NCI-H1092 treated with DMSO at 0.1 percent for 48 hours (cell line): ENCODE measurements at regions not wholly inside any gene's neighbourhood (a gene's known extent, or its start where the extent isn't known, plus 50 kb on each side); places are given as distances from the start of the nearest gene placed in this dataset.
"Not testable (repeated sequence)": the region's sequence is repeated elsewhere in the genome, so short reads cannot be mapped to it uniquely, and the experiment has no call there.

Source experiments
- DNase-seq: peaks from one replicate; lab custom pipeline; 2025; lab: John Stamatoyannopoulos, UW

- no peak for DNase-seq
Measured at GRCh38 chr20:60760256-60761000, 491.6 kb upstream of the CDH4 start.

GRCh38 chr20:60761056-60761455, 491.0 kb upstream of the CDH4 start:
- no peak for DNase-seq

- DNase-seq, result no peak
Measured at GRCh38 chr20:60762386-60762785, 489.7 kb upstream of the CDH4 start.

GRCh38 chr20:60764328-60764727, 487.7 kb upstream of the CDH4 start:
- no peak for DNase-seq

- no peak for DNase-seq
Measured at GRCh38 chr20:60764771-60765170, 487.3 kb upstream of the CDH4 start.

DNA sequence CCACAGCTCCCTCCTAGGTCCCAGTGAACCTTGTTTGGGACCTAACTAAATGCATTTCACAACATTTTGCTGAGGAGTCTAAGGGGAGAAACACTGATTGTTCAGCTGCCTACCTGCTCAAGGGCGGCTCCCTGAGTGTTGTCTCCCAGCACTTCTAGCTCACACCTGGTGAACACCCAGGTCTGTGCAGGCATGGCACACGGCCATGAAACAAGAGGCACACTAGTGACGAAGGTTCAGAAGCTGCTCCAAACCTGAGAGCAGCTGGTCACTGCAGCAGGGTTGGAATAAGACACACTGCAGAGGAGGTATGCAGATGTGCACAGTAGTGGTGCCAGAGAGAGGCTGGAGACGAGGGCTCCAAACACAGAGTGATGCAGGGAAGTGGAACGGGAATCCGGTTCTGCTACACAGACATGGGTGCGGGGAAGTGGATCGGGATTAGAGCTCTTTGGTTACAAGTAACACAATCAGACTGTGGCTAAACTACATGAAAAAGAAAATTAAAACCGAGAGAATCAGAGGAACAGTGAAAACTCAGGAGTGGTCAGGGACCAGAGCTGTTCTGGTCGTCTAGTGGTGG, 486.1 kb upstream of the CDH4 start:
- DNase-seq, result no peak

DNA sequence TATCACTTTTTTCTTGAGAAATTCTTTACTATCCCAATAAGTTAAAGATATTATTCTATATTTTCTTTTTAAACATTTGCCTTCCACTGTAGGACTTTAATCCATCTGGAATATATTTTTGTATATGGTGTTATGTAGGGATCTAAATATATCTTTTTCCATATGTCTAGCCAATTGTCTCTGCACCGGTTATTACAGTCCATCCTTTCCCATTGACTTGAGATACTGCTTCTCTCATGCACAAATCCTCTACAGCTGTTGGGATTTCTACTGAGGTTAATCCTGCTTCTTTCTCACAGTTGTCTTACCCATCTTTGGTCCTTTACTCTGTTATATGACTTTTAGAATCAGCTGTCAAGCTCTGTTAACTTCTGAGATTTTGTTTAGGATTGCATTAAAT, 483.8 kb upstream of the CDH4 start:
- DNase-seq, result no peak

DNA sequence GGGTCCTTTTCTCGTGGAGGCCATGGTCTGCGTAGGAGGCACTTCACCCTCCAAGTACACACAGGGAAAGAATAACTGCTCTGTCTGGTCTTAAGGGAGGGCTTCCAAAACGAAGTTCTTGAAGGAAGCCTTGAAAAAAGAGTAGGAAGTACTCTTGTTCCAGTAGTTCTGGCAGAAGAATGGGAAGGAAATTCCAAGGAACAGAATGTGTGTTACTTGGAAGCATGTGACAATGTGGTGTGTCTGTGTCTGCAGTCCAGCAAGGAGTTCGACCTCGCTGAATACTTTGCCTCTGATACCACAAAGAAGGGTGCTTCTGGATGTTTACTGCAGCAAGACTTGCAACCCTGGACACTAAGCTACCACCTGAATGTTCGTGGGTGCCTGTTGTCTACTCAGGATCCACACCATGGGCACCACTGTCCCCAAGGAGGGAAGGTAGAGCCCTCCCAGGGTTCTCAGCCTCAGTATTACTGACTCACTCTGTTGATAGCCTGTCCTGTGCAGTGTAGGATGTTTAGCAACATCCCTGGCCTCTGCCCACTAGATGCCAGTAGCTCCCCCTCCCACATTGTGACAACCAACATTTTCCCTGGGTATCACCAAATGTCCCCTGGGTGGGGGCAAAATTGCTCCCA, 471.6 kb upstream of the CDH4 start:
- DNase-seq, result no peak

DNA sequence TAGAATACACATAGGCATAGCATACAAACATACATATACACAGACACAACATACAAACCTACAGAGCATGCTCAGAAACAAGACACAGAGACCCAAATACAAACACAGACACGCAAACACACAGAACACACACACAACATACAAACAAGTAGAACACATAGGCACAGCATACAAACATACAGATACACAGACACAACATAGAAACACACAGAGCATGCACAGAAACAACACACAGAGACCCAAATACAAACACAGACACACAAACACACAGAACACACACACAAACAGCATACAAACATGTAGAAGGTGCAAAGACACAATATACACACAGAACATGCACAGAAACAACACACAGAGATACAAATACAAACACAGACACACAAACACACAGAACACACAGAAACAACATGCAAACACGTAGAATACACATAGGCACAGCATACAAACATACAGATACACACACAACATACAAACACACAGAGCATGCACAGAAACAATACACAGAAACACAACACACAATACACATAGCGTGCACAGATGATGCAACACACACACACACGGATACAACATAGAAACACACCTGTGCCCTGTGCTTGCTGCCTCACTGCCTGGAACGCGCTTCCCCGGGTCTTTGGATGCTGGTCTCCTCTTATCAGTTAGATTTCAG, 469.0 kb upstream of the CDH4 start:
- no peak for DNase-seq

DNA sequence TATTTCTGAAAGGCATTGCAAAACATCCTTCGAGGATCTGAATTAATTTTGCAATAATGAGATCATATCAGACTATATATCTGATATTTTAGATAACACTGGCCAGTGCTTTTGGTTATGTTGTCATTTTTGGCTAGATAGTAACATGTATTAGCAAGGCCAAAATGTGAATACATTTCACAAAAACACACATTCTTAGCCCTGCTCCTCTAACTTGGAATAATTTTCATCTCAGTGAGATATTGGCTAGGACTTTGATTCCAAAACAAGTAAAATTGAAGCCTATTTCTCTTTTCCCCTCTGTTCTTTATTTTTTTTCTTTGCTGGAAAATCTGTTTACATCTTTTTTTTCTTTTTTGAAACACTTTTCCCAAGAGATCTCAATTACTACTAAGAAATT, 466.8 kb upstream of the CDH4 start:
- DNase-seq, result no peak

- no peak for DNase-seq
Measured at GRCh38 chr20:60785785-60786184, 466.3 kb upstream of the CDH4 start.

DNA sequence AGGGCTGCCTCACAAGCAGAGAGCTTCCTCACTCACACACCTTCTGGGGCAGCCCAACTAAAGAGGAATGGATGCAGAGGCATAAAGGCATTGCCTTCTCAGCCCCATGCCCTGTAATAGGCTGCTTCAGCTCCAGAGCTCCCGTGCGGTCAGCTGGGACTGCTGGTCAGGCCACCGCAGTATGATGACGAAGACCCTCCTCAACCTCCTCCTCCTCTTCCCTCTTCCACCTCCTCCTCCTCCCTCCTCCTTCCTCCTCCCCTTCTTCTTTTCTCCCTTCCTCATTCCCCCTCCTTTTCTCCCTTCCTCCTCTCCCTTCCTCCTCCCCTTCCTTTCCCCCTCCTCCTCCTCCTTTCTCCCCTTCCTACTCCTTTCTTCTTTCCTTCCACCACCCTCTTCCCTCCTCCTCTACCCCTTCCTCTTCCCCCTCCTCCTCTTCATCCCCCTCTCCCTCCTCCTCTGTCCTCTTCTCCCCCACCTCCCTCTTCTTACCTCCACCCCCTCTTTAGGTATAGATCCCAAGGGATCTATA, 465.3 kb upstream of the CDH4 start:
- DNase-seq, result no peak

DNA sequence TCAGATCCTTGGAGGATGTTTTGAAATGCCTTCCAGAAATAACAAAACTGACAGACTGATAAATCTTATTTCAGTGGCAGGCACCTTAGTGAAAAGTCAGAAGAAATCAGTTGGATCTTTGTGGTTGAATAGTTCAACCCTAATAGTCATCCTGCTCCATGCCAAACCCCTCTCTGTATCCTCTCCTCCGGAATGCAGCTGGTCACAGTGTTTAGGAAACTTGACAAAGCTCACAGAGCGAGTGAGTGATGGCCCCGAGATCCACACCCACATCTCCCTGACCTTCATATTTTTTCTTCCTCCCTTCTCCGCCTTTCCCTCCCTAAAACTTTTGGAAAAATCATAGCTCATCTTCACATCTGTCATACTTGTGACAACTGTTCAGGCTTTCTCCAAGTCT, 464.8 kb upstream of the CDH4 start:
- no peak for DNase-seq

DNA sequence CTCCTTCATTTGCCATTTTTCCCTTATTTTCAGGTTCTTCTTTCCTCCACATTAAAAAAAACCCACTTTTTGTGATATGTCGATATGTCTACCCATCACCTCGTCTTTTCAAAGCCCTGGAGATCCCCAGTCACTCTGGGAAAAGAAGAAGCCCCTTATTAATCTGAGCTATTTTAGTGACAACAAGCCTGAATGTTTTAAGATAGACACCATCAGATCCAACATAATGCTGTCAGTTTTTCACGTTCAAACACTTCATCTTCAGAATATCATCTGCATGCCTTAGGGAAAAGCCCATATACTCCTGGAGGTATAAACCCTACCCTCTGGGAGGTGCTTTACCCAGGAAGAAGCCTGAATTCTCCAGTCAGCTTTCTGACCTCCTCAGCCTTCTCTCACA, 464.0 kb upstream of the CDH4 start:
- no peak for DNase-seq

GRCh38 chr20:60789399-60789798, 462.7 kb upstream of the CDH4 start:
- DNase-seq, result no peak

DNA sequence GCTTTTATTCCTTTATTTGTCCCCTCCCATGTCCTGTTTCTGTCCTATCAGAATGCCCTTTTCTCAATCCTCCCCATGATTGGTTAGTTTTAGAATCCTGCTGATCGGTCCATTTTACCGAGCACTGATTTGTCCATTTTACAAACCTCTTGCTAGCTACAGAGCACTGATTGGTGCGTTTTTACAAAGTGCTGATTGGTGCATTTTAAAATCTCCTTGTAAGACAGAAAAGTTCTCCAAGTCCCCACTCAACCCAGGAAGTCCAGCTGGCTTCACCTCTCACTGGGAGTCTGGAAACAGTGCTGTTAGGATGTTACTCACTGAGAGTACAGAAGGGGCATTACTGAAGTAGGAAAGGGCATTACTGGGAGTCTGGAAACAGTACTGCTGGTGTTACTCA, 461.7 kb upstream of the CDH4 start:
- DNase-seq, result not testable (repeated sequence)

DNA sequence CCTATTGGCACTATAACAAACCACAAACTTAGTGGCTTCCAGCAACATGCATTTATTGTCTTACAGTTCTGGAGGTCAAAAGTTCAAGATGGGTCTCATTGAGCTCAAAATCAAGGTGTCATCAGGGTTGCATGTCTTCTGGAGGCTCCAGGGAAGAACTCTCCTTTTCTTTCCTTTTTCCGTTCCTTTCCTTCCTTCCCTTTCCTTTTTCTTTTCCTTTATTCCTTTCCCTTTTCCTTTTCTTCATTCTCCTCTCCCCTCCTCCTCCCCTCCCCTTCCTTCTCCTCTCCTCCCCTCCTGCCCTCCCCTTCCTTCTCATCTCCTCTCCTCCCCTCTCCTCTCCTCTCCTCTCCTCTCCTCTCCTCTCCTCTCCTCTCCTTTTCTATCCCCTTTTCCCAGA, 460.2 kb upstream of the CDH4 start:
- DNase-seq, result no peak

DNA sequence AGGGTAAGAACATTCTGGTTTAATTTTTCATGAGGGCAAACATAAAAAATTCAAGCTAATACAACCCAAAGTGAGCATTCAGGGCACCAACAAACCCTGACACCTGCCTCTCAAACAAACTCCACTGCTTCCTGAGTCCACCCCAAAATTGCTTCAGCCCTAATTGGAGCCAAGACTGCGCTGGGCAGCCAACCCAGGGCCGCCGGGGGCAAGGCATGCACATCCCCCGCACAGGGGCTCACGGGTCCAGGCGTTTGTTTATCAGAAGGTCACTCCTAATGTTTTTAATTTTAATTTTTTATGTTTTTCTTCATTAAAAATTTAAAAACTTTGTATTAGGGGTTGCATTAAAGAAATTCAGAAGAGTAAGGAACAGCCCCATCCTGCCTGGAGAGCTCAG, 459.1 kb upstream of the CDH4 start:
- no peak for DNase-seq

DNA sequence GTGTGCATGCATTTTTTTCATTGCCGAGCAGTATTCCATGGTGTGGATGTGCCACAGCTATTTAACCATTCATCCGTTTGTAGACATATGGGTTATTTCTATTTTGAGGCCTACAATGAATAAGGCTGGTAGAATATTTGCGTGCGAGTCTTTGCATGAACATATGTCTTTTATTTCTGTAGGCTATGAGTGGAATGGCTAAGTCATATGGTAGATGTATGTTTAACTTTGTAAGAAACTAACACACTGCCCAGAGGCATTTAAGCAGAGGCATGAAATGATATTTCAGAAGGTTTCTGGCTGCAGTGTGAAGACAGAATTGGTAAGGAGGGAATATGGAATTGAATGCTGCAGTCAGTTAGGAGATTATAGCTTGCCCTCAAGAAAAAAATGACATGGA, 457.4 kb upstream of the CDH4 start:
- no peak for DNase-seq

- no peak for DNase-seq
Measured at GRCh38 chr20:60795651-60796050, 456.4 kb upstream of the CDH4 start.

DNA sequence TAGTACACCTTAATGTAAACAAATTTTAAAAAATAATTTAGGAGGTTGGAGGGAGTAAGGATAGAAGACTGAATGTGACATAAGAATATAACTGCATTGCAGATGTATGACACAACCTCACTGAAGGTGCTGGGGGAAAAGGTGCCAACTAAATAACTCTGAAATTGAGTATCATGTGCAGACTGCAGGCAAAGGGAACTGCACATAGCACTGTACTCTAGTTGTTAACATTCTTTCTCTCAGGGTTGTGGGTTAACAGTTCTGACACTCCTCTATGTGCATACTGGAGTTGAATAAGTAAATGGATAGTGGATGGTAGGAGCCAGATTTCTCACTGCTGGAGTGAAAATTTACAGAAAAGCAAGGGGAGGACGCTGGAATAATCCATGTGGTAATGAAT, 451.9 kb upstream of the CDH4 start:
- DNase-seq, result no peak

GRCh38 chr20:60802676-60803075, 449.4 kb upstream of the CDH4 start:
- DNase-seq, result no peak
